ENCODE measurements at regions not wholly inside any gene's neighbourhood (a gene's known extent, or its start where the extent isn't known, plus 50 kb on each side); places are given as distances from the start of the nearest gene placed in this dataset.

DNA sequence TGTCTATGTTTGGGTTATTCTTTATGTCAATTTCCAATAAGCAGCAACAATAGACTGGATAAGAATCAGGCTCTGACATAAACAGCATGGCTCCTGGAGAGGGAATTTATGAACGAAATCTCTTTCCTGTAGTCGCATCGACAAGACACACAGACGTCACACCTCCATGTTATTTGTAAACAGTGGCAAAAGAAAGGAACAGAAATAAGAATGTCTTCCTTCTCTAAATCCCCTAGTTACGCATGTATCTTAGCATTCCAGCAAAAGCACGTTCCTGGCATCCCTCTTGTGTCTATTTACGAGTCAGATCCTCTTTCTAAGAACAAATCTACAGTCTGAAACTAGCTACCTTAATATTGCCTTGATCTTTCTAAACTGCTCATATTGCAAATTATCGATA, 559.1 kb upstream of the JAG1 start:
- TF ChIP-seq POLR2A (IDR thresholded peaks at IDR 0.05; ENCODE audit: low read depth, low read length), result no peak
- TF ChIP-seq, protein P1, sequence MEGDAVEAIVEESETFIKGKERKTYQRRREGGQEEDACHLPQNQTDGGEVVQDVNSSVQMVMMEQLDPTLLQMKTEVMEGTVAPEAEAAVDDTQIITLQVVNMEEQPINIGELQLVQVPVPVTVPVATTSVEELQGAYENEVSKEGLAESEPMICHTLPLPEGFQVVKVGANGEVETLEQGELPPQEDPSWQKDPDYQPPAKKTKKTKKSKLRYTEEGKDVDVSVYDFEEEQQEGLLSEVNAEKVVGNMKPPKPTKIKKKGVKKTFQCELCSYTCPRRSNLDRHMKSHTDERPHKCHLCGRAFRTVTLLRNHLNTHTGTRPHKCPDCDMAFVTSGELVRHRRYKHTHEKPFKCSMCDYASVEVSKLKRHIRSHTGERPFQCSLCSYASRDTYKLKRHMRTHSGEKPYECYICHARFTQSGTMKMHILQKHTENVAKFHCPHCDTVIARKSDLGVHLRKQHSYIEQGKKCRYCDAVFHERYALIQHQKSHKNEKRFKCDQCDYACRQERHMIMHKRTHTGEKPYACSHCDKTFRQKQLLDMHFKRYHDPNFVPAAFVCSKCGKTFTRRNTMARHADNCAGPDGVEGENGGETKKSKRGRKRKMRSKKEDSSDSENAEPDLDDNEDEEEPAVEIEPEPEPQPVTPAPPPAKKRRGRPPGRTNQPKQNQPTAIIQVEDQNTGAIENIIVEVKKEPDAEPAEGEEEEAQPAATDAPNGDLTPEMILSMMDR (conservative IDR thresholded peaks at IDR 0.05; ENCODE audit: low read depth, low read length), result no peak
- no peak for TF ChIP-seq BHLHE40 (IDR thresholded peaks at IDR 0.05; ENCODE audit: low read depth, low read length)
- TF ChIP-seq RFX5 (IDR thresholded peaks at IDR 0.05; ENCODE audit: low read depth, low read length), result no peak
- no peak for TF ChIP-seq ELK1 (IDR thresholded peaks at IDR 0.05; ENCODE audit: borderline replicate concordance, low read depth, low read length)
- TF ChIP-seq, protein P2, sequence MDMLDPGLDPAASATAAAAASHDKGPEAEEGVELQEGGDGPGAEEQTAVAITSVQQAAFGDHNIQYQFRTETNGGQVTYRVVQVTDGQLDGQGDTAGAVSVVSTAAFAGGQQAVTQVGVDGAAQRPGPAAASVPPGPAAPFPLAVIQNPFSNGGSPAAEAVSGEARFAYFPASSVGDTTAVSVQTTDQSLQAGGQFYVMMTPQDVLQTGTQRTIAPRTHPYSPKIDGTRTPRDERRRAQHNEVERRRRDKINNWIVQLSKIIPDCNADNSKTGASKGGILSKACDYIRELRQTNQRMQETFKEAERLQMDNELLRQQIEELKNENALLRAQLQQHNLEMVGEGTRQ (IDR thresholded peaks at IDR 0.05; ENCODE audit: low read depth, low read length), result no peak
- TF ChIP-seq MAZ (IDR thresholded peaks at IDR 0.05; ENCODE audit: borderline replicate concordance, low read depth, low read length), result no peak
- no peak for TF ChIP-seq CEBPB (IDR thresholded peaks at IDR 0.05; ENCODE audit: low read depth, low read length)
- no peak for TF ChIP-seq SMC3 (IDR thresholded peaks at IDR 0.05; ENCODE audit: low read depth, low read length)
- no peak for TF ChIP-seq RCOR1 (IDR thresholded peaks at IDR 0.05; ENCODE audit: insufficient replicate concordance, low read length)
- TF ChIP-seq NFE2L2 (IDR thresholded peaks at IDR 0.05; ENCODE audit: low read depth, low read length), result no peak
